ENCODE measurements at regions not wholly inside any gene's neighbourhood (a gene's known extent, or its start where the extent isn't known, plus 50 kb on each side); places are given as distances from the start of the nearest gene placed in this dataset.

GRCh38 chr6:104601131-104601651 lies 258.5 kb downstream of the HACE1 start:
- TF ChIP-seq ZSCAN29 (CRISPR knock-in tag; conservative IDR thresholded peaks at IDR 0.05) = no peak
- no peak for TF ChIP-seq NR2C2 (CRISPR knock-in tag; IDR thresholded peaks at IDR 0.05; ENCODE audit: borderline replicate concordance)
- no peak for TF ChIP-seq FOXJ3 (CRISPR knock-in tag; IDR thresholded peaks at IDR 0.05; ENCODE audit: borderline replicate concordance)
- no peak for TF ChIP-seq DMAP1 (CRISPR knock-in tag; IDR thresholded peaks at IDR 0.05)
- TF ChIP-seq EZH2 (conservative IDR thresholded peaks at IDR 0.05; ENCODE audit: low read depth, low read length) = no peak
- TF ChIP-seq ZBTB2 (CRISPR knock-in tag; IDR thresholded peaks at IDR 0.05; ENCODE audit: low read depth) = no peak

Data from HepG2 (cell line).